Astrocyte of the spinal cord (primary cell): ENCODE measurements at regions not wholly inside any gene's neighbourhood (a gene's known extent, or its start where the extent isn't known, plus 50 kb on each side); places are given as distances from the start of the nearest gene placed in this dataset.

ENCODE experiments used
- DNase-seq: peaks from one replicate; pipeline ENCODE4 v3.0.0; 2011; ENCODE audit warnings: low read depth, low spot score
- H3K4me3 ChIP-seq: 2 replicates; pipeline ENCODE4 v1.5.1; 2011; ENCODE audit warnings: low read depth, mild to moderate bottlenecking, low read length, moderate library complexity
- in situ Hi-C: cut with HindIII; loops from 2 replicates; pipeline ENCODE4 v1.10.0; 2017; ENCODE audit warnings: low sequenced_read_pairs
- TF ChIP-seq, protein P1 (sequence below): IDR thresholded peaks from 2 replicates; pipeline ENCODE4 v1.5.1; 2012; ENCODE audit warnings: low read depth, mild to moderate bottlenecking, low read length, inconsistent platforms

GRCh38 chr5:110925916-110926315, 145.6 kb upstream of the TSLP start:
- H3K4me3 ChIP-seq: no peak overlapping the region
- TF ChIP-seq, protein P1, sequence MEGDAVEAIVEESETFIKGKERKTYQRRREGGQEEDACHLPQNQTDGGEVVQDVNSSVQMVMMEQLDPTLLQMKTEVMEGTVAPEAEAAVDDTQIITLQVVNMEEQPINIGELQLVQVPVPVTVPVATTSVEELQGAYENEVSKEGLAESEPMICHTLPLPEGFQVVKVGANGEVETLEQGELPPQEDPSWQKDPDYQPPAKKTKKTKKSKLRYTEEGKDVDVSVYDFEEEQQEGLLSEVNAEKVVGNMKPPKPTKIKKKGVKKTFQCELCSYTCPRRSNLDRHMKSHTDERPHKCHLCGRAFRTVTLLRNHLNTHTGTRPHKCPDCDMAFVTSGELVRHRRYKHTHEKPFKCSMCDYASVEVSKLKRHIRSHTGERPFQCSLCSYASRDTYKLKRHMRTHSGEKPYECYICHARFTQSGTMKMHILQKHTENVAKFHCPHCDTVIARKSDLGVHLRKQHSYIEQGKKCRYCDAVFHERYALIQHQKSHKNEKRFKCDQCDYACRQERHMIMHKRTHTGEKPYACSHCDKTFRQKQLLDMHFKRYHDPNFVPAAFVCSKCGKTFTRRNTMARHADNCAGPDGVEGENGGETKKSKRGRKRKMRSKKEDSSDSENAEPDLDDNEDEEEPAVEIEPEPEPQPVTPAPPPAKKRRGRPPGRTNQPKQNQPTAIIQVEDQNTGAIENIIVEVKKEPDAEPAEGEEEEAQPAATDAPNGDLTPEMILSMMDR: no peak
- DNase-seq: no peak
- in situ Hi-C loops: no loop called here

DNA sequence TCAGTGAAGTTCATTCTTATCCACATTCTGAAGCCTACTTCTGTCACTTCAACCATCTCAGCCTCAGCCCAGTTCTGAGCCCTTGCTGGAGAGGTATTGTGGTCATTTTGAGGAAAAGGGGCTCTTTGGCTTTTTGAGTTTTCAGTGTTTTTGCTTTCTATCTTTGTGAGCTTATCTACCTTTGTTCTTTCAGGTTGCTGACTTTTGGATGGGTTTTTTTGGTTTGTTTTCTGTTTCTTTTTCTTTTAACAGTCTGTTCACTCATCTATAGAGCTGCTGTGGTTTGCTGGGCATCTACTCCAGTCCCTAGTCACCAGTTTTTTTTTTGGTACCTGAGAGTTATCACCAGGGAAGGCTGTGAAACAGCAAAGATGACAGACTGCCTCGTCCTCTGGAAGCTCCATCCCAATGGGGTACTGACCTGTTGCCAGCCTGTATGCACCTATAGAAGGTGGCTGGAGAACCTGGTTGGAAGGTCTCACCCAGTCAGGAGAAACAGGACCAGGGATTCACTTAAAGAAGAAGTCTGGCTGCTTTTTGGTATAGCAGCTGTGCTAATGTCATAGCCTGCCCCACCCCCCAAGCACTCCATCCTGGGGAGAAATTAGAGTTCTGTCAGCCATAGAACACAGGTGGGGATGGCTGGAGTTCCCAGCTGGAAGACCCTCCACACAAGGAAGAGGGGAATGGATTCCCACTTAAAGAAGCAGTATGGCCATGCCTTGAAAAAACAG, 138.6 kb upstream of the TSLP start:
- H3K4me3 ChIP-seq: no peak overlapping the region
- TF ChIP-seq, protein P1: no peak
- in situ Hi-C loops: no loop called here
- no peak for DNase-seq

- no peak overlapping the region for H3K4me3 ChIP-seq
- in situ Hi-C loops: no loop called here
- TF ChIP-seq, protein P1: no peak
- no peak for DNase-seq
Observed at GRCh38 chr5:110940136-110940535, 131.4 kb upstream of the TSLP start.

DNA sequence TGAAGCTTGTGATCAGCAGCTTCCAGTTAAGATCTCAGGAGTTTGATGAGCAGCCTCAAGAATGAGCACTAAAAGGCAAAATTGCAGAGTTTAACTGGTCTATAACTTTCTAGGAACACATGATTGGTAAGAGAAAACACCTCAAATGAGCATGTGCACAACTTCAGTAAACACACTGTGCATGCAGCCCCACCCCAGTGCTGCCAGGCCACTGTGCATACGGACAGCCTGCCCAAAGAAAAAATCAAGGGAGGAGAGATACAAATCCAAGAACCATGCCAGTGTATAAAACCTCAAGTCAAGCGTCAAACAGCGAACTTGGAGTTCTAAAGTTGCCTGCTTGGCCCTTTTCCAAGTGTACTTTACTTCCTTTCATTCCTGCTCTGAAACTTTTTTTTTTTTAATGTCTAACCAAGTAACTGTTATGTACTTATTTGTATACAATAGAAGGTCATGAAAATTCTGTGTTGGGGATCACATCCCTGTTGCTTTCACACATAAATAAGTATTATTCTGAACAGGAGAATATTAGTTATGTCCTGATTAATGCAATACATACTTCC, 125.6 kb upstream of the TSLP start:
- no peak overlapping the region for H3K4me3 ChIP-seq
- DNase-seq: no peak
- in situ Hi-C loops: no loop called here
- TF ChIP-seq, protein P1: no peak

DNA sequence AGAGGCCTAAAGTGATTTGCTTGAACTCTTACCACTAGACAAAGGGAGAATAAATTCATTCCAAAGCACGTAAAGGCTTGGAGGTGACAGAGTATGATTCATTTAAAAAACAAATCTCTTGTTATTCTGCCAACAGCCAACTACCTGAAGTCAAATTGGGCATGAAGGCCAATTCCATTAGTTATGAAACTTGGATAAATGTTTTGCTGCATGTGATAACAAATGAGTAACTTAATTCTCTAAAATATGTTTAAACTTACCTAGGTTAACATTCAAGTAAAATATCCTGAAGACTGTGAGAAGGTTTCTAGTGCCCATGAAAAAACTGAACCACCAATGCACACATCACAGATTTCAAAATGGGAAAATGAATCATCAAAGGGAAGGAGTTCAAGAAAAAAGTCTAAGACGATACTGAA, 120.1 kb upstream of the TSLP start:
- H3K4me3 ChIP-seq: no peak overlapping the region
- in situ Hi-C loops: no loop called here
- DNase-seq: no peak
- TF ChIP-seq, protein P1: no peak

- TF ChIP-seq, protein P1: no peak
- DNase-seq: no peak
- no peak overlapping the region for H3K4me3 ChIP-seq
- in situ Hi-C loops: no loop called here
Observed at GRCh38 chr5:110956280-110956912, 115.1 kb upstream of the TSLP start.
